WTC11 (cell line): ENCODE measurements at regions not wholly inside any gene's neighbourhood (a gene's known extent, or its start where the extent isn't known, plus 50 kb on each side); places are given as distances from the start of the nearest gene placed in this dataset.

Experiments
- ATAC-seq: fragments of 200-7000 bp; cut with Tn5 transposase; 2 replicates; pipeline ENCODE4 v1.10.0; 2021; ENCODE audit warnings: mild to moderate bottlenecking, moderate library complexity
- CTCF ChIA-PET: fragments of 300-600 bp; sonication (Branson Sonifier 250); formaldehyde crosslinking; loops from one replicate; lab custom pipeline; 2021; ENCODE audit warnings: antibody characterized with exemption; lab: Charles Lee
- POLR2A ChIA-PET: fragments of 350-600 bp; sonication (Branson Sonifier 250); formaldehyde crosslinking; loops from one replicate; lab custom pipeline; 2021; ENCODE audit warnings: antibody characterized with exemption; lab: Charles Lee
- DNase-seq: peaks from one replicate; pipeline ENCODE4 v3.0.0; 2021; ENCODE audit warnings: low spot score
- H3K27ac Mint-ChIP-seq: 2 replicates; pipeline ENCODE4 v1.8.0; 2021; ENCODE audit warnings: mixed read lengths
- H3K27me3 Mint-ChIP-seq: 2 replicates; pipeline ENCODE4 v1.8.0; 2021; ENCODE audit warnings: low read depth, mild to moderate bottlenecking, moderate library complexity, mixed read lengths
- H3K36me3 Mint-ChIP-seq: 2 replicates; pipeline ENCODE4 v1.8.0; 2021; ENCODE audit warnings: mixed read lengths
- H3K4me1 Mint-ChIP-seq: 2 replicates; pipeline ENCODE4 v1.8.0; 2022; ENCODE audit warnings: mixed read lengths
- H3K4me3 Mint-ChIP-seq: 2 replicates; pipeline ENCODE4 v1.8.0; 2021; ENCODE audit warnings: mild to moderate bottlenecking, moderate library complexity, mixed read lengths
- H3K9me3 Mint-ChIP-seq: 2 replicates; pipeline ENCODE4 v1.8.0; 2021; ENCODE audit warnings: mixed read lengths
- AR ChIP-seq: fragments of 250-450 bp; sonication (Bioruptor Pico); IDR thresholded peaks from 2 replicates; pipeline ENCODE4 v1.9.0; 2021; ENCODE audit warnings: mild to moderate bottlenecking
- CBFB ChIP-seq: sonication (generic); formaldehyde crosslinking; IDR thresholded peaks from 2 replicates; pipeline ENCODE4 v1.8.1; 2022; ENCODE audit warnings: mild to moderate bottlenecking, low read depth, missing genetic modification reagents
- CDX4 ChIP-seq: fragments of 250-450 bp; sonication (Bioruptor Pico); IDR thresholded peaks from 2 replicates; pipeline ENCODE4 v1.9.0; 2021; ENCODE audit warnings: moderate library complexity, mild to moderate bottlenecking, inconsistent platforms, borderline replicate concordance
- EMX1 ChIP-seq: fragments of 250-450 bp; sonication (Bioruptor Pico); IDR thresholded peaks from 2 replicates; pipeline ENCODE4 v1.8.0; 2021; ENCODE audit warnings: mild to moderate bottlenecking
- ERG ChIP-seq: fragments of 250-450 bp; sonication (Bioruptor Pico); IDR thresholded peaks from 2 replicates; pipeline ENCODE4 v1.8.0; 2021; ENCODE audit warnings: mild to moderate bottlenecking
- ESRRA ChIP-seq: sonication (generic); formaldehyde crosslinking; IDR thresholded peaks from 2 replicates; pipeline ENCODE4 v1.8.1; 2022; ENCODE audit warnings: mild to moderate bottlenecking, missing genetic modification reagents, borderline replicate concordance
- ETV6 ChIP-seq: sonication (generic); formaldehyde crosslinking; IDR thresholded peaks from 2 replicates; pipeline ENCODE4 v1.8.1; 2022; ENCODE audit warnings: mild to moderate bottlenecking, missing genetic modification reagents
- FOXJ3 ChIP-seq: sonication (generic); formaldehyde crosslinking; IDR thresholded peaks from 2 replicates; pipeline ENCODE4 v1.9.0; 2021; ENCODE audit warnings: missing genetic modification reagents, mild to moderate bottlenecking, borderline replicate concordance
- FOXP1 ChIP-seq: sonication (generic); formaldehyde crosslinking; IDR thresholded peaks from 2 replicates; pipeline ENCODE4 v1.8.0; 2022; ENCODE audit warnings: missing genetic modification reagents, mild to moderate bottlenecking, moderate library complexity, borderline replicate concordance
- HMGA2 ChIP-seq: fragments of 250-450 bp; sonication (Bioruptor Pico); IDR thresholded peaks from 2 replicates; pipeline ENCODE4 v1.4.0; 2021; ENCODE audit warnings: mild to moderate bottlenecking, moderate library complexity
- IRF2 ChIP-seq: sonication (generic); formaldehyde crosslinking; IDR thresholded peaks from 2 replicates; pipeline ENCODE4 v1.8.0; 2022; ENCODE audit warnings: low read depth, missing genetic modification reagents, borderline replicate concordance
- KAT7 ChIP-seq: sonication (generic); formaldehyde crosslinking; IDR thresholded peaks from 2 replicates; pipeline ENCODE4 v1.8.1; 2023; ENCODE audit warnings: missing genetic modification reagents, mild to moderate bottlenecking, borderline replicate concordance
- MAX ChIP-seq: sonication (generic); formaldehyde crosslinking; IDR thresholded peaks from 2 replicates; pipeline ENCODE4 v1.8.0; 2022; ENCODE audit warnings: mild to moderate bottlenecking, missing genetic modification reagents
- NR1H2 ChIP-seq: sonication (generic); formaldehyde crosslinking; IDR thresholded peaks from 2 replicates; pipeline ENCODE4 v1.9.0; 2021; ENCODE audit warnings: mild to moderate bottlenecking, moderate library complexity, missing genetic modification reagents
- PRRX2 ChIP-seq: fragments of 250-450 bp; sonication (Bioruptor Pico); IDR thresholded peaks from 2 replicates; pipeline ENCODE4 v1.8.0; 2021; ENCODE audit warnings: mild to moderate bottlenecking
- RELA ChIP-seq: sonication (generic); formaldehyde crosslinking; IDR thresholded peaks from 2 replicates; pipeline ENCODE4 v1.8.1; 2022; ENCODE audit warnings: missing genetic modification reagents, mild to moderate bottlenecking, borderline replicate concordance
- SMAD3 ChIP-seq: sonication (generic); formaldehyde crosslinking; IDR thresholded peaks from 2 replicates; pipeline ENCODE4 v1.8.0; 2022; ENCODE audit warnings: missing genetic modification reagents, mild to moderate bottlenecking, borderline replicate concordance
- TP53 ChIP-seq: sonication (generic); formaldehyde crosslinking; IDR thresholded peaks from 2 replicates; pipeline ENCODE4 v1.8.1; 2023; ENCODE audit warnings: mild to moderate bottlenecking, missing genetic modification reagents
- ZBTB43 ChIP-seq: sonication (generic); formaldehyde crosslinking; IDR thresholded peaks from 2 replicates; pipeline ENCODE4 v1.8.1; 2023; ENCODE audit warnings: mild to moderate bottlenecking, missing genetic modification reagents
- ZNF121 ChIP-seq: sonication (generic); formaldehyde crosslinking; IDR thresholded peaks from 2 replicates; pipeline ENCODE4 v1.8.0; 2023; ENCODE audit warnings: missing genetic modification reagents
- ZNF281 ChIP-seq: sonication (generic); formaldehyde crosslinking; IDR thresholded peaks from 2 replicates; pipeline ENCODE4 v1.8.0; 2023; ENCODE audit warnings: mild to moderate bottlenecking, missing genetic modification reagents
- ZNF416 ChIP-seq: fragments of 250-450 bp; sonication (Bioruptor Pico); IDR thresholded peaks from 2 replicates; pipeline ENCODE4 v1.9.0; 2021; ENCODE audit warnings: mild to moderate bottlenecking, inconsistent platforms

- DNase-seq, result no peak
- ChIA-PET POLR2A (interaction anchor here (0.6 kb wide), 1 partner anchor 381 kb away, joined by 4 read pairs; no protein-coding TSS in a partner anchor), CTCF (no interaction called here)
- Mint-ChIP-seq H3K27ac (no peak overlapping the region), H3K36me3 (no peaks in the 10 kb centered on the region), H3K27me3 (no peaks in the 10 kb centered on the region)
- TF ChIP-seq HMGA2 (CRISPR knock-in tag) (no peak), ZNF281 (no peak), ZNF121 (CRISPR knock-in tag) (no peak), MAX (CRISPR knock-in tag) (no peak), KAT7 (no peak), ZBTB43 (CRISPR knock-in tag) (no peak), ERG (CRISPR knock-in tag) (no peak), ESRRA (CRISPR knock-in tag) (no peak), NR1H2 (CRISPR knock-in tag) (no peak), CBFB (CRISPR knock-in tag) (no peak), FOXJ3 (CRISPR knock-in tag) (no peak), IRF2 (CRISPR knock-in tag) (no peak), ETV6 (CRISPR knock-in tag) (no peak), AR (CRISPR knock-in tag) (no peak), TP53 (CRISPR knock-in tag) (no peak), PRRX2 (CRISPR knock-in tag) (no peak), FOXP1 (no peak)
- TF ChIP-seq, all 79 proteins: peak for 0
- no peak overlapping the region for H3K4me3 Mint-ChIP-seq
- no peak for ATAC-seq
- H3K4me1 Mint-ChIP-seq, result no peaks in the 10 kb centered on the region
- no peaks in the 10 kb centered on the region for H3K9me3 Mint-ChIP-seq
Observed at GRCh38 chr4:177948853-177949252, 506.6 kb upstream of the AGA start.

- CTCF ChIA-PET, result no interaction called here
- Mint-ChIP-seq H3K4me3 (no peak overlapping the region), H3K27me3 (no peaks in the 10 kb centered on the region)
Observed at GRCh38 chr4:177951026-177951425, 508.8 kb upstream of the AGA start.

More at GRCh38 chr4:177951026-177951425, 508.8 kb upstream of the AGA start:
- Mint-ChIP-seq H3K27ac (no peak overlapping the region), H3K36me3 (no peaks in the 10 kb centered on the region; the same call in 1 of the 2 replicates), H3K9me3 (no peaks in the 10 kb centered on the region), H3K4me1 (no peaks in the 10 kb centered on the region)
- DNase-seq (no peak), ATAC-seq (no peak)
- TF ChIP-seq ZNF416 (no peak), CDX4 (CRISPR knock-in tag) (no peak), TP53 (CRISPR knock-in tag) (no peak), SMAD3 (CRISPR knock-in tag) (no peak), EMX1 (CRISPR knock-in tag) (no peak), FOXP1 (no peak), RELA (CRISPR knock-in tag) (no peak)
- POLR2A ChIA-PET, result no interaction called here
